ENCODE measurements at regions not wholly inside any gene's neighbourhood (a gene's known extent, or its start where the extent isn't known, plus 50 kb on each side); places are given as distances from the start of the nearest gene placed in this dataset.

- DNase-seq, result no peak
- 15 to 36% (median 20%) methylated on average over 3 of the region's 3 CpGs for WGBS, 3 donors
- H3K4me3 ChIP-seq, result no peak overlapping the region
- no peaks in the 10 kb centered on the region for H3K9me3 ChIP-seq
- no peaks in the 10 kb centered on the region for H3K27me3 ChIP-seq
- no peak overlapping the region for H3K27ac ChIP-seq
- TF ChIP-seq EP300 (IDR thresholded peaks at IDR 0.05) (no peak), POLR2A (IDR thresholded peaks at IDR 0.05) (no peak), CTCF (IDR thresholded peaks at IDR 0.05) (no peak)
- no peaks in the 10 kb centered on the region for H3K4me1 ChIP-seq (ENCODE audit: insufficient read depth)
- no peaks in the 10 kb centered on the region for H3K36me3 ChIP-seq
- intact Hi-C loops (cut with DNase I), result no loop called here
Measured at GRCh38 chr2:2673406-2673805, 342.3 kb upstream of the MYT1L start.

- Histone ChIP-seq H3K36me3 (no peaks in the 10 kb centered on the region), H3K4me3 (no peak overlapping the region), H3K27ac (no peak overlapping the region), H3K4me1 (ENCODE audit: insufficient read depth) (no peaks in the 10 kb centered on the region), H3K9me3 (no peaks in the 10 kb centered on the region), H3K27me3 (no peaks in the 10 kb centered on the region)
- intact Hi-C loops (cut with DNase I), result no loop called here
- no peak for TF ChIP-seq EP300 (IDR thresholded peaks at IDR 0.05)
- no peak for TF ChIP-seq CTCF (IDR thresholded peaks at IDR 0.05)
- TF ChIP-seq POLR2A (IDR thresholded peaks at IDR 0.05), result no peak
- no peak for DNase-seq
- WGBS, 3 donors, result 90 to 94% (median 93%) methylated on average over 14 of the region's 14 CpGs
Measured at GRCh38 chr2:2672249-2672648, 341.2 kb upstream of the MYT1L start.

- intact Hi-C loops (cut with DNase I), result no loop called here
- TF ChIP-seq POLR2A (IDR thresholded peaks at IDR 0.05) (no peak), CTCF (IDR thresholded peaks at IDR 0.05) (no peak), EP300 (IDR thresholded peaks at IDR 0.05) (no peak)
- H3K4me3 ChIP-seq, result no peak overlapping the region
- H3K27ac ChIP-seq, result no peak overlapping the region
- H3K4me1 ChIP-seq (ENCODE audit: insufficient read depth), result no peaks in the 10 kb centered on the region
- no peak for DNase-seq
- H3K27me3 ChIP-seq, result no peaks in the 10 kb centered on the region
- no peaks in the 10 kb centered on the region for H3K9me3 ChIP-seq
- no peaks in the 10 kb centered on the region for H3K36me3 ChIP-seq
- WGBS, 3 donors, result 91 to 96% (median 93%) methylated on average over 6 of the region's 6 CpGs
Measured at GRCh38 chr2:2671826-2672225, 340.8 kb upstream of the MYT1L start.

- no peak for DNase-seq
- H3K36me3 ChIP-seq, result no peaks in the 10 kb centered on the region
- H3K27me3 ChIP-seq, result no peaks in the 10 kb centered on the region
- H3K4me3 ChIP-seq, result no peak overlapping the region
- intact Hi-C loops (cut with DNase I), result no loop called here
- no peaks in the 10 kb centered on the region for H3K9me3 ChIP-seq
- no peak overlapping the region for H3K27ac ChIP-seq
- TF ChIP-seq EP300 (IDR thresholded peaks at IDR 0.05) (no peak), CTCF (IDR thresholded peaks at IDR 0.05) (no peak), POLR2A (IDR thresholded peaks at IDR 0.05) (no peak)
- 92 to 94% (median 94%) methylated on average over 15 to 16 of the region's 16 CpGs for WGBS, 3 donors
- H3K4me1 ChIP-seq (ENCODE audit: insufficient read depth), result no peaks in the 10 kb centered on the region
Measured at GRCh38 chr2:2669316-2669715, 338.2 kb upstream of the MYT1L start.
